H9 (cell line): ENCODE measurements at regions not wholly inside any gene's neighbourhood (a gene's known extent, or its start where the extent isn't known, plus 50 kb on each side); places are given as distances from the start of the nearest gene placed in this dataset.

Experiments
- DNase-seq: peaks from one replicate; pipeline ENCODE4 v3.0.0-alpha.2; 2017
- H2AFZ ChIP-seq: one replicate; pipeline ENCODE4 v1.6.1; 2013; ENCODE audit warnings: mild to moderate bottlenecking, low read length, control low read depth, moderate library complexity
- H2AK5ac ChIP-seq: 2 replicates; pipeline ENCODE4 v1.6.1; 2013; ENCODE audit warnings: low read length, control low read depth, mixed read lengths; ENCODE audit not compliant: insufficient read length
- H2BK120ac ChIP-seq: one replicate; pipeline ENCODE4 v1.6.1; 2013; ENCODE audit warnings: low read depth, mild to moderate bottlenecking, low read length, control low read depth, inconsistent platforms; ENCODE audit not compliant: poor library complexity, severe bottlenecking
- H2BK12ac ChIP-seq: 2 replicates; pipeline ENCODE4 v1.6.1; 2013; ENCODE audit warnings: low read length, control low read depth, mixed read lengths, low read depth; ENCODE audit not compliant: insufficient read length
- H2BK15ac ChIP-seq: 2 replicates; pipeline ENCODE4 v1.6.1; 2013; ENCODE audit warnings: low read depth, low read length, control low read depth
- H2BK20ac ChIP-seq: one replicate; pipeline ENCODE4 v1.6.1; 2013; ENCODE audit warnings: low read depth, mild to moderate bottlenecking, low read length, control low read depth, inconsistent platforms; ENCODE audit not compliant: poor library complexity, severe bottlenecking
- H2BK5ac ChIP-seq: 2 replicates; pipeline ENCODE4 v1.6.1; 2013; ENCODE audit warnings: low read length, control low read depth, mixed read lengths; ENCODE audit not compliant: insufficient read length
- H3K14ac ChIP-seq: 2 replicates; pipeline ENCODE4 v1.6.1; 2013; ENCODE audit warnings: low read length, control low read depth; ENCODE audit not compliant: insufficient read depth
- H3K18ac ChIP-seq: 2 replicates; pipeline ENCODE4 v1.6.1; 2013; ENCODE audit warnings: low read depth, mild to moderate bottlenecking, mixed read lengths, low read length, control low read depth; ENCODE audit not compliant: insufficient read length
- H3K23ac ChIP-seq: 2 replicates; pipeline ENCODE4 v1.6.1; 2013; ENCODE audit warnings: low read length, control low read depth, mixed read lengths, low read depth; ENCODE audit not compliant: insufficient read length
- H3K23me2 ChIP-seq: 2 replicates; pipeline ENCODE4 v1.6.1; 2013; ENCODE audit warnings: low read depth, mild to moderate bottlenecking, mixed read lengths, low read length, control low read depth; ENCODE audit not compliant: insufficient read length, poor library complexity, severe bottlenecking
- H3K27ac ChIP-seq: 2 replicates; pipeline ENCODE4 v1.5.1; 2013; ENCODE audit warnings: low read length, control low read depth, mixed read lengths, low read depth; ENCODE audit not compliant: insufficient read length
- H3K27me3 ChIP-seq: 2 replicates; pipeline ENCODE4 v1.6.1; 2013; ENCODE audit warnings: low read length, control low read depth, inconsistent platforms; ENCODE audit not compliant: insufficient read depth
- H3K4ac ChIP-seq: 2 replicates; pipeline ENCODE4 v1.6.1; 2013; ENCODE audit warnings: low read depth, mild to moderate bottlenecking, control low read depth, inconsistent platforms, low read length, moderate library complexity
- H3K4me1 ChIP-seq: 2 replicates; pipeline ENCODE4 v1.6.1; 2013; ENCODE audit warnings: low read length, control low read depth, inconsistent platforms; ENCODE audit not compliant: insufficient read depth
- H3K4me2 ChIP-seq: 2 replicates; pipeline ENCODE4 v1.6.1; 2013; ENCODE audit warnings: low read length, control low read depth, mixed read lengths; ENCODE audit not compliant: insufficient read length, insufficient read depth
- H3K56ac ChIP-seq: 2 replicates; pipeline ENCODE4 v1.6.1; 2013; ENCODE audit warnings: low read depth, mild to moderate bottlenecking, mixed read lengths, low read length, control low read depth; ENCODE audit not compliant: insufficient read length
- H3K79me1 ChIP-seq: 2 replicates; pipeline ENCODE4 v1.6.1; 2013; ENCODE audit warnings: low read depth, mild to moderate bottlenecking, moderate library complexity, low read length, control low read depth, inconsistent platforms; ENCODE audit not compliant: insufficient read depth, poor library complexity, severe bottlenecking
- H3K79me2 ChIP-seq: 2 replicates; pipeline ENCODE4 v1.6.1; 2013; ENCODE audit warnings: low read length, control low read depth, inconsistent platforms; ENCODE audit not compliant: insufficient read depth
- H3K9ac ChIP-seq: 2 replicates; pipeline ENCODE4 v1.6.1; 2013; ENCODE audit warnings: low read length, control low read depth, mixed read lengths; ENCODE audit not compliant: insufficient read length; ENCODE audit errors: extremely low read depth
- H3K9me3 ChIP-seq: one replicate; pipeline ENCODE4 v1.6.1; 2013; ENCODE audit warnings: low read depth, low read length, inconsistent platforms; ENCODE audit not compliant: control insufficient read depth
- H3T11ph ChIP-seq: one replicate; pipeline ENCODE4 v1.6.1; 2013; ENCODE audit warnings: mild to moderate bottlenecking, low read length, control low read depth, inconsistent platforms
- H4K20me1 ChIP-seq: one replicate; pipeline ENCODE4 v1.6.1; 2013; ENCODE audit not compliant: control insufficient read depth, insufficient read length, insufficient read depth
- H4K5ac ChIP-seq: 2 replicates; pipeline ENCODE4 v1.6.1; 2013; ENCODE audit warnings: low read depth, mild to moderate bottlenecking, mixed read lengths, low read length, control low read depth; ENCODE audit not compliant: insufficient read length
- H4K8ac ChIP-seq: replicated peaks from 2 replicates; pipeline ENCODE4 v1.6.1; 2013; ENCODE audit warnings: low read length, control low read depth, mixed read lengths, low read depth; ENCODE audit not compliant: insufficient read length
- H4K91ac ChIP-seq: 2 replicates; pipeline ENCODE4 v1.6.1; 2013; ENCODE audit warnings: low read depth, mild to moderate bottlenecking, moderate library complexity, mixed read lengths, low read length, control low read depth; ENCODE audit not compliant: insufficient read length
- H3K27ac Mint-ChIP-seq, 3 experiments: 2 replicates in 2 of 3; 3 replicates in 1 of 3; pipeline ENCODE4 v1.8.0; 2020 to 2021; ENCODE audit warnings: mixed read lengths in 3 of 3, mild to moderate bottlenecking in 1 of 3, moderate library complexity in 1 of 3
- H3K27me3 Mint-ChIP-seq: 2 replicates; pipeline ENCODE4 v1.8.0; 2021; ENCODE audit warnings: low read depth, mild to moderate bottlenecking, moderate library complexity, mixed read lengths
- H3K36me3 Mint-ChIP-seq, 3 experiments: 2 replicates in 2 of 3; 3 replicates in 1 of 3; pipeline ENCODE4 v1.8.0; 2020 to 2021; ENCODE audit warnings: low read depth in 3 of 3, mixed read lengths in 3 of 3; ENCODE audit not compliant: insufficient read depth in 1 of 3
- H3K4me1 Mint-ChIP-seq, 2 experiments: 2 replicates each; pipeline ENCODE4 v1.8.0; 2020; ENCODE audit warnings: mixed read lengths in 2 of 2
- H3K4me3 Mint-ChIP-seq, 2 experiments: 2 replicates in 1 of 2; 3 replicates in 1 of 2; pipeline ENCODE4 v1.8.0; 2020 to 2021; ENCODE audit warnings: mild to moderate bottlenecking in 2 of 2, mixed read lengths in 2 of 2, moderate library complexity in 1 of 2
- H3K9me3 Mint-ChIP-seq, 2 experiments: 2 replicates in 1 of 2; 3 replicates in 1 of 2; pipeline ENCODE4 v1.8.0; 2020; ENCODE audit warnings: mild to moderate bottlenecking in 2 of 2, mixed read lengths in 2 of 2, moderate library complexity in 1 of 2
- TF ChIP-seq, protein P1 (sequence below): fragments of 200-600 bp; sonication (generic); conservative IDR thresholded peaks from 3 replicates; pipeline ENCODE4 v1.8.0; 2021; ENCODE audit warnings: antibody characterized with exemption, mild to moderate bottlenecking

- Histone ChIP-seq H2AFZ (no peak overlapping the region), H2BK20ac (no peak overlapping the region), H3K56ac (no peak overlapping the region), H3K9me3 (no peaks in the 10 kb centered on the region), H3K79me1 (no peaks in the 10 kb centered on the region), H3T11ph (no peak overlapping the region), H3K18ac (no peak overlapping the region), H3K9ac (no peak overlapping the region), H4K20me1 (no peaks in the 10 kb centered on the region), H2BK5ac (no peak overlapping the region), H4K91ac (no peak overlapping the region), H2BK120ac (no peak overlapping the region), H3K23ac (no peak overlapping the region), H3K27ac (no peak overlapping the region), H2BK15ac (no peak overlapping the region), H3K4me1 (peaks cover 6% of the 10 kb centered on the region; the same call in 1 of the 2 replicates), H3K4me2 (no peak overlapping the region), H3K79me2 (no peaks in the 10 kb centered on the region), H3K4ac (no peak overlapping the region), H2AK5ac (no peak overlapping the region), H3K27me3 (no peaks in the 10 kb centered on the region), H2BK12ac (no peak overlapping the region), H3K14ac (no peak overlapping the region), H4K8ac (no peak overlapping the region), H4K5ac (no peak overlapping the region), H3K23me2 (no peaks in the 10 kb centered on the region)
- peaks cover 19 to 24% of the 10 kb centered on the region in 2 experiments for H3K4me1 Mint-ChIP-seq
- no peaks in the 10 kb centered on the region for H3K9me3 Mint-ChIP-seq
- no peak for DNase-seq
- no peak overlapping the region for H3K27ac Mint-ChIP-seq
- no peaks in the 10 kb centered on the region for H3K36me3 Mint-ChIP-seq
- no peak overlapping the region for H3K4me3 Mint-ChIP-seq
- no peaks in the 10 kb centered on the region for H3K27me3 Mint-ChIP-seq
- TF ChIP-seq, protein P1, sequence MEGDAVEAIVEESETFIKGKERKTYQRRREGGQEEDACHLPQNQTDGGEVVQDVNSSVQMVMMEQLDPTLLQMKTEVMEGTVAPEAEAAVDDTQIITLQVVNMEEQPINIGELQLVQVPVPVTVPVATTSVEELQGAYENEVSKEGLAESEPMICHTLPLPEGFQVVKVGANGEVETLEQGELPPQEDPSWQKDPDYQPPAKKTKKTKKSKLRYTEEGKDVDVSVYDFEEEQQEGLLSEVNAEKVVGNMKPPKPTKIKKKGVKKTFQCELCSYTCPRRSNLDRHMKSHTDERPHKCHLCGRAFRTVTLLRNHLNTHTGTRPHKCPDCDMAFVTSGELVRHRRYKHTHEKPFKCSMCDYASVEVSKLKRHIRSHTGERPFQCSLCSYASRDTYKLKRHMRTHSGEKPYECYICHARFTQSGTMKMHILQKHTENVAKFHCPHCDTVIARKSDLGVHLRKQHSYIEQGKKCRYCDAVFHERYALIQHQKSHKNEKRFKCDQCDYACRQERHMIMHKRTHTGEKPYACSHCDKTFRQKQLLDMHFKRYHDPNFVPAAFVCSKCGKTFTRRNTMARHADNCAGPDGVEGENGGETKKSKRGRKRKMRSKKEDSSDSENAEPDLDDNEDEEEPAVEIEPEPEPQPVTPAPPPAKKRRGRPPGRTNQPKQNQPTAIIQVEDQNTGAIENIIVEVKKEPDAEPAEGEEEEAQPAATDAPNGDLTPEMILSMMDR, result no peak
Measured at GRCh38 chr2:53183581-53183980, 584.0 kb upstream of the CHAC2 start.
